ENCODE measurements at regions not wholly inside any gene's neighbourhood (a gene's known extent, or its start where the extent isn't known, plus 50 kb on each side); places are given as distances from the start of the nearest gene placed in this dataset.

DNA sequence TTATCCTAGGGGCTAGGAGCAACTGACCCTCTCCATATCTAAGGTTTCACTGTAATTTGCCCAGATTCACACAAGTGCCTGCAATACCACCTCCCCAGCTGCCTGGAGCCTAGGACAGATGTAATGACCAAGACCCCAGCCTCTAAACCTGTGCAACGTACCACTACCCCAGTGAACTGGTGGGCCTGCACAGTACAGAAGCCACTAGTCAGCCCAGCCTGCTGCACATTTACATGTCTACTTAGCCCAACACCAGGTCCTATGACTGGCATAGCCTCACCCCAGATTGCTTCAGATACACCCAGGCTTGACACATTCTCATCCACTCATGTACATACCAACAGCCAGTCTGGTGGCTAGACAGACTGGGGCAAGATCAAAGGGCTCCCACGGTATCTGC, 1336.6 kb downstream of the BRINP3 start (continued):
- no peak for TF ChIP-seq NPAS2 (CRISPR knock-in tag; IDR thresholded peaks at IDR 0.05; ENCODE audit: borderline replicate concordance)
- TF ChIP-seq MAZ (IDR thresholded peaks at IDR 0.05; ENCODE audit: borderline replicate concordance, low read depth, low read length): no peak
- no peak for TF ChIP-seq HOXA7 (CRISPR knock-in tag; IDR thresholded peaks at IDR 0.05)
- TF ChIP-seq, protein P1, sequence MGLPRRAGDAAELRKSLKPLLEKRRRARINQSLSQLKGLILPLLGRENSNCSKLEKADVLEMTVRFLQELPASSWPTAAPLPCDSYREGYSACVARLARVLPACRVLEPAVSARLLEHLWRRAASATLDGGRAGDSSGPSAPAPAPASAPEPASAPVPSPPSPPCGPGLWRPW (IDR thresholded peaks at IDR 0.05): no peak

DNA sequence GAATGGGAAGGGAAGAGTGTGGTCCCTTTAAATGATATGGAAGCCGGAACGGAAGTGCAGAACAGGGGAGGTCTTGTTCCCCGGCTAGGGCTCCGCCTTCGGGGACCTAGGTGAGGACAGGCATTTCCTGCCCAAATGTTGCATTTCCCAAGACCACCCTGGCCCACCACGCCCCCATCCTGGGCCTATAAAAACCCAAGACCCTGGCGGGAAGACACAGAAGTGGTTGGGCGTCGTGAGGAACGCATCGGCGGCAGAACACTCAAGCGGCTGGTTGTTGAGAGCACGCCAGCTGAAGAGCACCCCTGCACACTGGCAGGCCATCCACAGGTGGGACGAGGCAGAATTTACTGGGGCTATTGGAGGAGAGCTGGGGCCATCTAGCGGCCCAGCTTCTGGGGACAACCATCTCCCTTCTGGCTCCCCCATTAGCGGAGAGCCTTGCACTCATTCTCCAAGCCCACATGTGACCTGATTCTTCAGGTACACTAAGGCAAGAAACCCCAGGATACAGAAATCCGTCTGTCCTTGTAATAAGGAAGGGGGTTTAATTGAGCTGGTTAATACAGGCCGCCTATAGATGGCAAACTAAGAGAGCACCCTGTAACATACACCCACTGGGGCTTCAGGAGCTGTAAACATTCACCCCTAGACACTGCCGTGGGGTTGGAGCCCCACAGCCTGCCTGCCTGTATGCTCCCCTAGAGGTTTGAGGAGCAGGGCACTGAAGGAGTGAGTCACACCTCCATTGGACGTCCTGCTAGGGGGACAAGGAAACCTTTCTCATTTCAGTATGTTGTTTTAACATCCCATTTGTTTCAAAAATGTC, 1327.9 kb downstream of the BRINP3 start:
- ATAC-seq (peak; percentile 97 to 99), DNase-seq (ENCODE audit: low read depth in 1 of 2, low spot score in 1 of 2) (peak; percentile 7 to 80), FAIRE-seq (no peak)
- Histone ChIP-seq H3K4me3 (peak overlapping the region; percentile 30), H3K9me3 (no peaks in the 10 kb centered on the region), H3K4me2 (peak overlapping the region; percentile 58), H3K4me1 (no peaks in the 10 kb centered on the region), H3K27ac (peak overlapping the region; percentile 11 to 81; a peak in 5 of 6 replicates)
- CTCF ChIA-PET: interaction anchor here (0.6 kb wide), 2 partner anchors 27 to 1721 kb away, joined by 3 read pairs; no protein-coding TSS in a partner anchor
- POLR2A ChIA-PET: no interaction called here
- TF ChIP-seq, protein P2, sequence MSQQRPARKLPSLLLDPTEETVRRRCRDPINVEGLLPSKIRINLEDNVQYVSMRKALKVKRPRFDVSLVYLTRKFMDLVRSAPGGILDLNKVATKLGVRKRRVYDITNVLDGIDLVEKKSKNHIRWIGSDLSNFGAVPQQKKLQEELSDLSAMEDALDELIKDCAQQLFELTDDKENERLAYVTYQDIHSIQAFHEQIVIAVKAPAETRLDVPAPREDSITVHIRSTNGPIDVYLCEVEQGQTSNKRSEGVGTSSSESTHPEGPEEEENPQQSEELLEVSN (IDR thresholded peaks at IDR 0.05; ENCODE audit: borderline replicate concordance, low read depth): peak; percentile 94
- peak; percentile 37 for TF ChIP-seq POLR2A (IDR thresholded peaks at IDR 0.05; ENCODE audit: low read length)
- TF ChIP-seq, protein P3, sequence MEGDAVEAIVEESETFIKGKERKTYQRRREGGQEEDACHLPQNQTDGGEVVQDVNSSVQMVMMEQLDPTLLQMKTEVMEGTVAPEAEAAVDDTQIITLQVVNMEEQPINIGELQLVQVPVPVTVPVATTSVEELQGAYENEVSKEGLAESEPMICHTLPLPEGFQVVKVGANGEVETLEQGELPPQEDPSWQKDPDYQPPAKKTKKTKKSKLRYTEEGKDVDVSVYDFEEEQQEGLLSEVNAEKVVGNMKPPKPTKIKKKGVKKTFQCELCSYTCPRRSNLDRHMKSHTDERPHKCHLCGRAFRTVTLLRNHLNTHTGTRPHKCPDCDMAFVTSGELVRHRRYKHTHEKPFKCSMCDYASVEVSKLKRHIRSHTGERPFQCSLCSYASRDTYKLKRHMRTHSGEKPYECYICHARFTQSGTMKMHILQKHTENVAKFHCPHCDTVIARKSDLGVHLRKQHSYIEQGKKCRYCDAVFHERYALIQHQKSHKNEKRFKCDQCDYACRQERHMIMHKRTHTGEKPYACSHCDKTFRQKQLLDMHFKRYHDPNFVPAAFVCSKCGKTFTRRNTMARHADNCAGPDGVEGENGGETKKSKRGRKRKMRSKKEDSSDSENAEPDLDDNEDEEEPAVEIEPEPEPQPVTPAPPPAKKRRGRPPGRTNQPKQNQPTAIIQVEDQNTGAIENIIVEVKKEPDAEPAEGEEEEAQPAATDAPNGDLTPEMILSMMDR (IDR thresholded peaks at IDR 0.05): peak; percentile 27; the same call in 1 of the 3 replicates
- TF ChIP-seq RNF2 (IDR thresholded peaks at IDR 0.05; ENCODE audit: borderline replicate concordance, low read depth): no peak
- TF ChIP-seq RAD21 (conservative IDR thresholded peaks at IDR 0.05 in 1 of 2, IDR thresholded peaks at IDR 0.05 in 1 of 2): peak; percentile 50 to 66
- TF ChIP-seq, protein P4, sequence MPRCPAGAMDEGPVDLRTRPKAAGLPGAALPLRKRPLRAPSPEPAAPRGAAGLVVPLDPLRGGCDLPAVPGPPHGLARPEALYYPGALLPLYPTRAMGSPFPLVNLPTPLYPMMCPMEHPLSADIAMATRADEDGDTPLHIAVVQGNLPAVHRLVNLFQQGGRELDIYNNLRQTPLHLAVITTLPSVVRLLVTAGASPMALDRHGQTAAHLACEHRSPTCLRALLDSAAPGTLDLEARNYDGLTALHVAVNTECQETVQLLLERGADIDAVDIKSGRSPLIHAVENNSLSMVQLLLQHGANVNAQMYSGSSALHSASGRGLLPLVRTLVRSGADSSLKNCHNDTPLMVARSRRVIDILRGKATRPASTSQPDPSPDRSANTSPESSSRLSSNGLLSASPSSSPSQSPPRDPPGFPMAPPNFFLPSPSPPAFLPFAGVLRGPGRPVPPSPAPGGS (IDR thresholded peaks at IDR 0.05): no peak
- TF ChIP-seq SREBF2 (IDR thresholded peaks at IDR 0.05): no peak
- TF ChIP-seq SMC3 (IDR thresholded peaks at IDR 0.05): peak; percentile 34; the same call in 2 of the 3 replicates
- TF ChIP-seq, protein P5, sequence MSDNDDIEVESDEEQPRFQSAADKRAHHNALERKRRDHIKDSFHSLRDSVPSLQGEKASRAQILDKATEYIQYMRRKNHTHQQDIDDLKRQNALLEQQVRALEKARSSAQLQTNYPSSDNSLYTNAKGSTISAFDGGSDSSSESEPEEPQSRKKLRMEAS (IDR thresholded peaks at IDR 0.05): peak; percentile 85
- no peak for TF ChIP-seq ZFP36 (IDR thresholded peaks at IDR 0.05; ENCODE audit: borderline replicate concordance, partially characterized antibody)
- 60% methylated on average over 21 of the region's 21 CpGs for WGBS (ENCODE audit: missing lambda C conversion rate)

DNA sequence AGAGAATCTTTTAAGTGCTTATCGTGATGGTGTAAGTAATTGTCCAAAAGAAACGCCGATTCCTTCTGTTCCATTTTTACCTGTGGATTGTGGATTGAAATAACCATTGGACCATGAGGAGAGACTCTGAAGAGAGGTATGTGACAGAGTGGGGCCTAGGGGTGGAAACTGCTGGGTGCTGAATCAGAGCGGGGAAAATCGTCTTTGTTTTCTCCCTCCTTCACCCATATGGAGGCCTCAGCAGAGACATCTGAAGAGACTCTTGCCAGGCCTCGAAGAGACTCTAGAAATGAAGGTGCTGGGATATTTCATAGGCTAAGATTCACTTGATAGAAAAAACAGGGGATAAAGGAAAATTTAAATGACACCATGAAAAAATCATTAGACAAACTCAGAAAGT, 1327.0 kb downstream of the BRINP3 start:
- POLR2A ChIA-PET: no interaction called here
- Histone ChIP-seq H3K4me1 (no peaks in the 10 kb centered on the region), H3K27ac (no peak overlapping the region), H3K4me2 (peak overlapping the region; percentile 58), H3K9me3 (no peaks in the 10 kb centered on the region), H3K4me3 (no peak overlapping the region)
- CTCF ChIA-PET: interaction anchor here (0.6 kb wide), 1 partner anchor 28 kb away, joined by 3 read pairs; no protein-coding TSS in a partner anchor
- no peak for ATAC-seq
- no peak for FAIRE-seq
- 72% methylated on average over 6 of the region's 6 CpGs for WGBS (ENCODE audit: missing lambda C conversion rate)
- DNase-seq (ENCODE audit: low read depth in 1 of 2, low spot score in 1 of 2): no peak
- TF ChIP-seq, protein P6, sequence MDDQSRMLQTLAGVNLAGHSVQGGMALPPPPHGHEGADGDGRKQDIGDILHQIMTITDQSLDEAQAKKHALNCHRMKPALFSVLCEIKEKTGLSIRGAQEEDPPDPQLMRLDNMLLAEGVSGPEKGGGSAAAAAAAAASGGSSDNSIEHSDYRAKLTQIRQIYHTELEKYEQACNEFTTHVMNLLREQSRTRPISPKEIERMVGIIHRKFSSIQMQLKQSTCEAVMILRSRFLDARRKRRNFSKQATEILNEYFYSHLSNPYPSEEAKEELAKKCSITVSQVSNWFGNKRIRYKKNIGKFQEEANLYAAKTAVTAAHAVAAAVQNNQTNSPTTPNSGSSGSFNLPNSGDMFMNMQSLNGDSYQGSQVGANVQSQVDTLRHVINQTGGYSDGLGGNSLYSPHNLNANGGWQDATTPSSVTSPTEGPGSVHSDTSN (IDR thresholded peaks at IDR 0.05): no peak
- TF ChIP-seq, protein P7, sequence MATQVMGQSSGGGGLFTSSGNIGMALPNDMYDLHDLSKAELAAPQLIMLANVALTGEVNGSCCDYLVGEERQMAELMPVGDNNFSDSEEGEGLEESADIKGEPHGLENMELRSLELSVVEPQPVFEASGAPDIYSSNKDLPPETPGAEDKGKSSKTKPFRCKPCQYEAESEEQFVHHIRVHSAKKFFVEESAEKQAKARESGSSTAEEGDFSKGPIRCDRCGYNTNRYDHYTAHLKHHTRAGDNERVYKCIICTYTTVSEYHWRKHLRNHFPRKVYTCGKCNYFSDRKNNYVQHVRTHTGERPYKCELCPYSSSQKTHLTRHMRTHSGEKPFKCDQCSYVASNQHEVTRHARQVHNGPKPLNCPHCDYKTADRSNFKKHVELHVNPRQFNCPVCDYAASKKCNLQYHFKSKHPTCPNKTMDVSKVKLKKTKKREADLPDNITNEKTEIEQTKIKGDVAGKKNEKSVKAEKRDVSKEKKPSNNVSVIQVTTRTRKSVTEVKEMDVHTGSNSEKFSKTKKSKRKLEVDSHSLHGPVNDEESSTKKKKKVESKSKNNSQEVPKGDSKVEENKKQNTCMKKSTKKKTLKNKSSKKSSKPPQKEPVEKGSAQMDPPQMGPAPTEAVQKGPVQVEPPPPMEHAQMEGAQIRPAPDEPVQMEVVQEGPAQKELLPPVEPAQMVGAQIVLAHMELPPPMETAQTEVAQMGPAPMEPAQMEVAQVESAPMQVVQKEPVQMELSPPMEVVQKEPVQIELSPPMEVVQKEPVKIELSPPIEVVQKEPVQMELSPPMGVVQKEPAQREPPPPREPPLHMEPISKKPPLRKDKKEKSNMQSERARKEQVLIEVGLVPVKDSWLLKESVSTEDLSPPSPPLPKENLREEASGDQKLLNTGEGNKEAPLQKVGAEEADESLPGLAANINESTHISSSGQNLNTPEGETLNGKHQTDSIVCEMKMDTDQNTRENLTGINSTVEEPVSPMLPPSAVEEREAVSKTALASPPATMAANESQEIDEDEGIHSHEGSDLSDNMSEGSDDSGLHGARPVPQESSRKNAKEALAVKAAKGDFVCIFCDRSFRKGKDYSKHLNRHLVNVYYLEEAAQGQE (IDR thresholded peaks at IDR 0.05): no peak

Data from A549 (cell line).